HL-60 (cell line): ENCODE measurements at regions not wholly inside any gene's neighbourhood (a gene's known extent, or its start where the extent isn't known, plus 50 kb on each side); places are given as distances from the start of the nearest gene placed in this dataset.

Source experiments
- GABPA ChIP-seq: IDR thresholded peaks from 2 replicates; pipeline ENCODE4 v1.6.1; 2012; ENCODE audit warnings: low read depth
- TF ChIP-seq, protein P1 (sequence below): IDR thresholded peaks from one replicate; pipeline ENCODE4 v1.5.1; 2011; ENCODE audit warnings: low read length, control low read depth, inconsistent platforms; ENCODE audit not compliant: insufficient read depth

DNA sequence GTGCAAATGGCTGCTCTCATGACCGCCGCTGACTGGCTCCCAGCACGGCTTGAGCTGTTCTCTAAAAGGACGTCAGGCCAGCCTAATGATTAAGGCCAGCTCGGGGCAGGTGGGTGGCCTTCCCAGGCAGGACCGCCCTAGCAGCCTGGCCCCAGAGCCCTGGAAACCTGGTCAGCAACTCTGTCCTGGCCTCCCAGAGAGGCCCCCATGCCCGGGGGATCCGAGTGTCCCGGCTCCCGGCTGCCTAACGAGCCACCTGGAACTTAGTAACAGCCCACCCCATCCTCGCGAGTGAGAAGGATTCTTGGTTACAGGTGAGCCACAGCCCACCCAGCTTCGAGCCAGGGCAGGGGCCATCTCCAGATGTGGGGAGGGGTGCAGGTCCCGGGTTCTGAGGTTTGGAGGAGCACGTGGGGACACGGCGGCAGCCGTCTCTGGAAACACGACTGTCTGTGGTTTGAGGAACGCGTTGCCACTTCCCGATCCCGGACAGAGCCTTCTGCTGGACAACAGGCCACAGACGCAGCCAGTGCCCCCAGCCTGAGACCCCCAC lies 73.8 kb upstream of the FBRSL1 start:
- TF ChIP-seq, protein P1, sequence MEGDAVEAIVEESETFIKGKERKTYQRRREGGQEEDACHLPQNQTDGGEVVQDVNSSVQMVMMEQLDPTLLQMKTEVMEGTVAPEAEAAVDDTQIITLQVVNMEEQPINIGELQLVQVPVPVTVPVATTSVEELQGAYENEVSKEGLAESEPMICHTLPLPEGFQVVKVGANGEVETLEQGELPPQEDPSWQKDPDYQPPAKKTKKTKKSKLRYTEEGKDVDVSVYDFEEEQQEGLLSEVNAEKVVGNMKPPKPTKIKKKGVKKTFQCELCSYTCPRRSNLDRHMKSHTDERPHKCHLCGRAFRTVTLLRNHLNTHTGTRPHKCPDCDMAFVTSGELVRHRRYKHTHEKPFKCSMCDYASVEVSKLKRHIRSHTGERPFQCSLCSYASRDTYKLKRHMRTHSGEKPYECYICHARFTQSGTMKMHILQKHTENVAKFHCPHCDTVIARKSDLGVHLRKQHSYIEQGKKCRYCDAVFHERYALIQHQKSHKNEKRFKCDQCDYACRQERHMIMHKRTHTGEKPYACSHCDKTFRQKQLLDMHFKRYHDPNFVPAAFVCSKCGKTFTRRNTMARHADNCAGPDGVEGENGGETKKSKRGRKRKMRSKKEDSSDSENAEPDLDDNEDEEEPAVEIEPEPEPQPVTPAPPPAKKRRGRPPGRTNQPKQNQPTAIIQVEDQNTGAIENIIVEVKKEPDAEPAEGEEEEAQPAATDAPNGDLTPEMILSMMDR, result no peak
- no peak for TF ChIP-seq GABPA
